ENCODE measurements at regions not wholly inside any gene's neighbourhood (a gene's known extent, or its start where the extent isn't known, plus 50 kb on each side); places are given as distances from the start of the nearest gene placed in this dataset.

DNA sequence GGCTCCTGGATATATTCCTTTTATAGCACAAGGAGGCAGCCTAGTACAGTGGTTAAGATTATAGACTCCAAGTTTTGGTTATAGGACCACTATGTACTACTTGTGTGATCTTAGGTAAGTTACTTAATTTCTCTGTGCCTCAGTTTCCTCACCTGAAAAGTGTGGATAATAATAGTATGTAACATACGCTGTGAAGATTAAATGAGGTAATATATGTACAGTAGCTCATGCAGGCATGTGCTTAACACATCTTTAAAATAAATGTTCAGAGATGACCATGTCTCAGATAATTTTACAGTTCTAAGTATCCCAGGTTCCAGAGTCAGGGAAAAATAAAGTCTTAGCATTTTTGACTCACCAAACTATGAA, 55.7 kb upstream of the TRABD2B start:
- no peaks in the 10 kb centered on the region for H3K4me1 Mint-ChIP-seq
- no peaks in the 10 kb centered on the region for H3K9me3 Mint-ChIP-seq
- no peak for ATAC-seq (replicated peaks)
- peaks cover 10% of the 10 kb centered on the region for H3K27me3 Mint-ChIP-seq
- H3K27ac Mint-ChIP-seq, result no peak overlapping the region
- no peaks in the 10 kb centered on the region for H3K36me3 Mint-ChIP-seq (ENCODE audit: low read depth)
- no peak overlapping the region for H3K4me3 Mint-ChIP-seq

DNA sequence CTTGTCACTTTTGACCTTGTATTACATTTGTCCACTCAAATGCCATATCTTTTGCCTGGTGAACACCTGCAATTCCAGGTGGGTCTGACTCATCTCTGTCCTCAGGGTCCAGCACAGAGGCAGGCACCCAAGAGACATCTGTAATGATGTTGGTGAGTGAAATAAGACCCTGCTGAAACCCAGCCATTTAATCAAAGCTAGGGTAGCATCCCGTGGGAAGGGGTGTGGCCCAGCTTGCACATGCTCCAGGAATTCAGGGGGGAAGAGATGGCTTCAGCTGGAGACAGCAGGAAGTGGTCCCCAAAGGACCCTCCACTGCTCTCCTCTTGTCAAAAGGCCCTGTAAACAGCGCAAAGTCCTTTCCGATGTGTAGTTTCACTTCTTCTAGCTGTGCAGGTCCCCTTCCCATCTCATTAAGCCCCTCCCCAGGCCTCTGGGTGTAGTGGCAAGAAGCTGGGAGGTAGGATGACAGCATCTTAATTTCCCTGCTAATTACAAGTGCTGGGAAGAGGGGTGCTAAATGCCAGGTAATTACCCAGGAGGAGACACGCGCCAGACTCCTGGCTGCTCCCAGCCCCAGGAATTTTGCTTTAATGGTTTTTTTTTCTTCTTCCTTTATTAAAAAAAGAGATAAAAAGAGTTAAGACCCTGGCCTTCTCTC, 54.4 kb upstream of the TRABD2B start:
- no peak overlapping the region for H3K27ac Mint-ChIP-seq
- ATAC-seq (replicated peaks), result no peak
- H3K4me3 Mint-ChIP-seq, result no peak overlapping the region
- H3K4me1 Mint-ChIP-seq, result no peaks in the 10 kb centered on the region
- H3K9me3 Mint-ChIP-seq, result no peaks in the 10 kb centered on the region
- H3K36me3 Mint-ChIP-seq (ENCODE audit: low read depth), result no peaks in the 10 kb centered on the region
- peaks cover 10% of the 10 kb centered on the region for H3K27me3 Mint-ChIP-seq

DNA sequence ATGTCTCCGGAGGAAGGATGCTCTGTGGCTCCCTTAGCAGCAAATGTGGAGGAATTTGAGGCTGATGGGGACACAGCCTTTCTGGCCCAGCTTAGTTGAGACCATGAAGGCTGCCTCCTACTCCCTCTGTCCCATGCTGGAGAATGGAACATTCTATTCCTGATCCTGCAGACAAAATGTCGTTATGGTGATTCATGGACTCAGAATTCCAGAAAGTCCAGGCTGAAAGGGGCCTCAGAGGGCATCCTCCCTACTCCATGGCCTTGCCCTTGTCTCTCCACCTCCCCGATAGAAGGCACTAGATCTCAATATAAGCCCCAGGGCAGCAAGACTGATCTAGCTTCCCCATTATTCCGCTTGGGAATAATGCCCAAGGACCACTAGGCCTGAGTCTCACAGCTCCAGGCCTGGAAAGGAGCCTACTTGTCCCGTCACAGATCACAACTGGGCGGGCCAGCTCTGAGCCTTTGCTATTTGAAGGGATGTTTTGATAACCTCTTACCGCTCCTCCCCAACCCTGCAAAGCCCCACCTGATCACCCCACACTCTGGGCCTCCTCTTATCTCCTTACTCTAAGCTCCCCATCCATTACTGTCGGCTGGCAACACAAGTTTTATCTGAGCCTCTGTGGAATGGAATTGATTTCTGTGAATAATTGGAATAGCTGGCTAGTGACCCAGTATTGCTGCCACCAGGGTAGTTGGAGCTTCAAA, 52.8 kb upstream of the TRABD2B start:
- no peak for ATAC-seq (replicated peaks)
- H3K27me3 Mint-ChIP-seq, result peaks cover 9% of the 10 kb centered on the region
- H3K9me3 Mint-ChIP-seq, result no peaks in the 10 kb centered on the region
- H3K27ac Mint-ChIP-seq, result no peak overlapping the region
- no peaks in the 10 kb centered on the region for H3K4me1 Mint-ChIP-seq
- no peak overlapping the region for H3K4me3 Mint-ChIP-seq
- no peaks in the 10 kb centered on the region for H3K36me3 Mint-ChIP-seq (ENCODE audit: low read depth)

DNA sequence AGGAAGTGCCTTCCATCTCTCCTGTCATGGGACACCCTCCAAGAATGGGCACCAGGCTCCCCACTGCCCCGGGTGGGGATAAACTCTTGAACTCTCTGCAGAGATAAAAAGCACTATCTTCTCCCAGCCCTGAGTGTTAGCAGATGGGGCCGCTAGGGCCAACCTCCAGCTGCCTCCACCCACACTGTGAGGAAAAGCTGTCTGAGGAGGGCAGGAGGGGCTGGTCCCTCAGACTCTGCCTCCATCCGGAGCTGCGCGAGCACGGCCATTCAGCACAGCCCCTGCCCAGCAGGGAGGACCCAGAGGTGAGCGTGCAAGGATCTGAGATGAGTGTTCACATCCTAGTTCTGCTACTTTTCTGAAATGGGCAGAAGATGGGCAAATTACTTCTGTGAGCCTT, 51.8 kb upstream of the TRABD2B start:
- no peak for ATAC-seq (replicated peaks)
- Mint-ChIP-seq H3K9me3 (no peaks in the 10 kb centered on the region), H3K27ac (no peak overlapping the region), H3K4me3 (no peak overlapping the region), H3K4me1 (no peaks in the 10 kb centered on the region), H3K36me3 (ENCODE audit: low read depth) (no peaks in the 10 kb centered on the region), H3K27me3 (peaks cover 4% of the 10 kb centered on the region)

DNA sequence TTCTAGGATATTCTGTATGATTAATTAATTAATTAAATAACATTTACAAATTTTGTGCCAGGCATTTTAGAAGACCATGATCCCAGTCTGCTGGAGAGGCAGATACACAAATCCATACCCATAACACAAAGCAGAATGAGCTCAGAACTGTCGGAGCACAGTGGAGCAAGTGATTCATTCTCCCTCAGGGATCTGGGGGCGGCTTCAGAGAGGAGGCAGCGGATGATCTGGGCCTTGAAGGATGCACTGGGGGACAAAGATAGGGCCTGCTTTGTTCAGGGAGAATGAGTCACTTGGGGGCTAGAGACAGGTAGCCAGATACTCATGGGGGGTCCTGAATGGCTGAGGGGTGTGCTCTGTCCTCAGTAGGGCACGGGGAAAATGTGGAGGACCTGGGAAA, 50.9 kb upstream of the TRABD2B start:
- H3K9me3 Mint-ChIP-seq, result no peaks in the 10 kb centered on the region

DNA sequence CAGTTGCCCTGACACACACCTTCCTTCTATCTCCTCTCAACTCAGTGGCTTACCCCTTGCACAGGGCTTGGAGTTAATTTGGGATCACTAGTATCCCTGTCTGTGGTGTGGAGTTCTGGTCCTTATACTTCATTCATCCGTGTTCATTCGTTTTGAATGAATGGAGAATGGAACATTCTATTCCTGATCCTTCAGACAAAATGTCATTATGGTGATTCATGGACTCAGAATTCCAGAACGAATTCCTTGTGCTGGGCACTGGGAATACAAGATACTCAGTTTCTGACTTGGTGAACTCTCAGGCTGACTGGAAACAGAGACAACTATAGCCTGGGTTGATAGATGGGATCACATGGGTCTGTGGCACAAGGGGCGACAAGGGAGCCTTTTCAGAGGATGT, 49.9 kb upstream of the TRABD2B start:
- Mint-ChIP-seq H3K36me3 (ENCODE audit: low read depth) (no peaks in the 10 kb centered on the region), H3K4me1 (no peaks in the 10 kb centered on the region), H3K27me3 (no peaks in the 10 kb centered on the region), H3K9me3 (no peaks in the 10 kb centered on the region), H3K27ac (no peak overlapping the region), H3K4me3 (no peak overlapping the region)
- no peak for ATAC-seq (replicated peaks)

More for the DNA sequence above, 50.9 kb upstream of the TRABD2B start:
- Mint-ChIP-seq H3K27me3 (no peaks in the 10 kb centered on the region), H3K4me3 (no peak overlapping the region), H3K36me3 (ENCODE audit: low read depth) (no peaks in the 10 kb centered on the region), H3K27ac (no peak overlapping the region), H3K4me1 (no peaks in the 10 kb centered on the region)
- ATAC-seq (replicated peaks), result no peak
